AG08396 (cell line): ENCODE measurements at regions not wholly inside any gene's neighbourhood (a gene's known extent, or its start where the extent isn't known, plus 50 kb on each side); places are given as distances from the start of the nearest gene placed in this dataset.
"Not testable (repeated sequence)": the region's sequence is repeated elsewhere in the genome, so short reads cannot be mapped to it uniquely, and the experiment has no call there.

Source experiments
- DNase-seq: peaks from one replicate; pipeline ENCODE4 v3.0.0; 2012; ENCODE audit warnings: low spot score, mixed read lengths

DNA sequence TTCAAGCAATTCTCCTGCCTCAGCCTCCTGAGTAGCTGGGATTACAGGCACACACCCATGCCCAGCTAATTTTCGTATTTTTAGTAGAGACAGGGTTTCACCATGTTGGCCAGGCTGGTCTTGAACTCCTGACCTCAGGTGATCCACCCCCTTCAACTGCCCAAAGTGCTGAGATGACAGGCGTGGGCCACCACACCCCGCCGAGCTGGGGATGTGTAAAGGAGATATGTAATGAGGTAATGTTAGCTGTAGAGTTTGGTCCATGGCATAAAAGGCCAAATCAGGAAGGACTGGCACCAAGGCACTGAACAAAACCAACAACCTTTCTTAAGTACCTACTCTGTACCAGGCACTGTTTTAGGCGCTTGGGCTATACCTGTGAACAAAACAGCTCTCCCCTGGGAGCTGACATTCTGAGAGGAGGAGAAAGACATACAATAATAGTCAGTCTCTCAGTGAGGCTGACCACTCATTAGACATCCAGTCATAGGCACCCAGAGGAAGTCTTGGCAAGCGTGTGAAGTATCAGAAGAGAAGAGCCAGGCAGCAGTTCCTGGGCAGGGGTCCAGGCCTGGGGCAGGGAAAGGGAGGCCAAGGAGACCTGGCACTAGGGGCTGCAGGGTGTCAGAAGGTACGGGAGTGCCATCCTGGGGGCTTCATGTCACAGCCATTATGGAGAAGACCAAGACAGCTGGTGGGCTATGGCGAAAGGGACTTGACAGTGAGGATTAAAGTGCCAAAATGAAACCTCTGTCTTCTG lies 164.8 kb upstream of the DTNBP1 start:
- DNase-seq = no peak

DNA sequence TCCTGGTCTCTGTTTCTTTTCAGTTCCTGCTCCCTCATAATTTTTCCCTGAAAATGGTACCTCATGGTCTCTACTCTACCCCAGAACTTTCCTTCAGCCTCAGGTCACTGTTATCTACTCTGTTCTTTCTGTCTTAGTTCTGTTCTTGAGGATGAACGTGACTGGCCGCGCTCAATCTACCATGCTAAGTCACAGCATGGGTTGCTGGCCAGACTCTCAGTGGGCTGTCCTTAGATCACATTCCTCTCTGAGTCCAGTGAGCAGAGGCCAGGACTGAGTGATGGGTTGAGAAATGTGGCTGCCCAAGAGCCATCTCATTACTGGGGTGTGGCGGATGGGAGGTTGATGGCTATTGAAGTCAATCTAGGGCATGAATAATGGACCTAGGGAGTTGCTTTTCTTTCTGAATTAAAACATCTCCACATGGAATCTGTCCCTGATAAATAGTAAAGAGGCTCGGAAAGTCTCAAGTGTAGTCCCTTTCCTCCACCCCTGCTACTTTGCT lies 164.0 kb upstream of the DTNBP1 start:
- DNase-seq = no peak

DNA sequence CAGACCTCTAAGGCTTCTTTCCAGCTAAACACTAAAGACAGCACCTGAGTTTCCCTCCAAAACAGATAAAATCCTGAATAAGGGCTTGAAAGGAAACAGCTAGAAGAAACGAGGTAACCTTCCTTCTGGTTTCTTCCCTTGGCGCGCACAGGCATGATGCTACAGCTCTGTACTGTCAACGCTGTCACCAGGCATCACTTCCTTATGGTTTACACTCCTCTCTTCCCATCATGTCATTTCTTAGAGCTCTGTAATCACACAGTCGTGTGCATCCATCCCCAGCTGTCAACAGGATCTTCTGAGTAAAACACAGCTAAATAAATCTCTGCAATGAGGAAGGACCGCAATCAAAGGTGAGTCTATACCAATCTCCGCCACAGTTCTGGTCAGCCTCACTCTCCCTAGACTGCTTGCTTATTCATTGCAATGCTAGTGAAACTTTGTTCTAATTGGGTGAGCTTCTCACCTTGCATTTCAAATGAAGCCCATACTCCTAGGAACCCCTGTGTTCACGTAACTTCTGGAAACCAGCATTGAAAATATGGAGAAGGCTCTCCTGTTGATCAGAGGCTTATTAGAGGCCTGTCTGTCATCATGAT lies 162.6 kb upstream of the DTNBP1 start:
- no peak for DNase-seq

DNA sequence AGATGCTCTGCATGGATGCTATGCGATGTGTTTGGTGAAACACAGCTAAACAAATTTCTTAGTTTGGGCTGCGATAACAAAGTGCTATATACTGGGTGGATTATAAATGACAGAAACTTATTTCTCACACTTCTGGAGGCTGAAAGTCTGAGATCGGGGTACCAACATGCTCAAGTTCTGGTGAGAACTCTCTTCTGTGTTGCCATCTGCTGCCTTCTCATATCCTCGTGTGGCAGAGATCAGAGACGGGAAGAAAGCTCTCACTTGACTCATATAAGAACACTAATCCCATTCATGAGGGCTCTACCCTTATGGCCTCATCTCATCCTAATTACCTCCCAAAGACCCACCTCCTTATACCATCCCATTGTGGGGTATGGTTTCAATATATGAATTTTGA lies 162.0 kb upstream of the DTNBP1 start:
- DNase-seq = no peak

DNA sequence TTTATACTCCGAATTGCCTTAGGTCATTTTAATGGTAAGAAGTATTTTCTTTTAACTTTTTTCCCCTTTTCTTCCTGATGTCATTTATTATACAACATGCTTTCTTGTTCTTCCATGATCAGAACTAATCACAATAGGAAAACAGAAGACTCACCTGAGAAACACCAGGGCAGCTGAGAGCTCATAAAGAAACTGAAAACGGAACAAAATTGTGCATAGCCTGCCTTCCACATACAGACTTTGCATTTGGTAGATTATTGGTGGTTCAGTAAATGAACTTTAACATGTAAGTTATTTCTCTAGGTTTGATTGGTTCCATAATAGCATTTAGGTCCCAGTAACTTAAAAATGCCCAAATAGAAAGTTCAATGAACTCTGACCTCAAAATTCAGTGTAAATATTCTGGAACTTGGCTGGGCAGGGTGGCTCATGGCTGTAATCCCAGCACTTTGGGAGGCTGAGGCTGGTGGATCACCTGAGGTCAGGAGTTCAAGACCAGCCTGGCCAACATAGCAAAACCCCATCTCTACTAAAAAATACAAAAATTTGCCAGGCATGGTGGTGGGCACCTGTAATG lies 161.1 kb upstream of the DTNBP1 start:
- no peak for DNase-seq

DNA sequence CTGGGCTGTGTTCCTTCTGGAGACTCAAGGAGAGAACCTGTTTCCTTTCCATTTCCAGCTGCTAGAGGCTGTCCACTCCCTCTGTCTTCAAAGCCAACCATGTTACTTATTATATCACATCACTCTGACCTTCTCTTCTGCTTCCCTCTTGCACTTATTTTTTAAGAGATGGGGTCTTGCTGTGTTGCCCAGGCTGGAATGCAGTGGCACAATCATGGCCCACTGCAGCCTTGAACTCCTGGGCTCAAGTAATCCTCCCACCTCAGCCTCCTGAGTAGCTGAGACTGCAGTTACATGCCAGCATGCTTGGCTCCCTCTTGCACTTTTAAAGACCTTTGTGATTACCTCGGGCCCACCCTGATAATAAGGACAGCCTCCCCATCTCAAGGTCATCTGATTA lies 160.0 kb upstream of the DTNBP1 start:
- no peak for DNase-seq

DNA sequence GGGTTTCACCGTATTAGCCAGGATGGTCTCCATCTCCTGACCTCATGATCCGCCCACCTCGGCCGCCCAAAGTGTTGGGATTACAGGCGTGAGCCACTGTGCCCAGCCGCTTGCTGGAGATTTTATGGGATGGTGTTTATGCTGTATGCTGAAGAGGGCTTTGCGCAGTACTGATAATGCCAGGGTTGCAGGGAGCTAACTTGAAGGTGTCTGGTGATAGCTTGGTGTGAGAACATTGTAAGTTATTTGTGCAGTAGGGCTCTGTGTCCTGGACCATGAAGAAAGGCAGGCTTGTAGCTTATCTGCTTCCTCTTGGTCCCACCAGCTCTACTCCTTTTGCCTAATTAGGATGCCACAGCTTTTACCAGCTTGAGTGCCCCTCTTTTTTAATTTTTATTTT lies 157.0 kb upstream of the DTNBP1 start:
- DNase-seq = no peak

DNA sequence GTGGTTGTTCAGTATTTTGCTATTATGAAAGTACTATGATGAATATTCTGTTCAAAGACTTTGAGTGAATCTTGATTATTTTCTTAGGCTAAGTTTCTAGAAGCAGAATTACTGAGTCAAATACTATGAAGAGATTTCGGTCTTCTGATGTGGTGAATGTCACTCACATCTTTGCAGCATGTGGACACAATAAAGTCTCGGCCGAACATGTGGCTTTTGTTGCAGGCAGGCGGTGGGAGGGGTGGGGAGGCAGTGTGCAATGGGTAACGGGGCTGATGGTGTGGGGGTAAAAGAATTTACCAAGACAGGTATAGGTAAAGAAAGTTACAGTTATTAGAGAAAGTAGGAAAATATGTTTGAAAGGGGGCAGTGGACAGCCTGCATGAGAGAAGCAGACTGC lies 156.4 kb upstream of the DTNBP1 start:
- DNase-seq = no peak

DNA sequence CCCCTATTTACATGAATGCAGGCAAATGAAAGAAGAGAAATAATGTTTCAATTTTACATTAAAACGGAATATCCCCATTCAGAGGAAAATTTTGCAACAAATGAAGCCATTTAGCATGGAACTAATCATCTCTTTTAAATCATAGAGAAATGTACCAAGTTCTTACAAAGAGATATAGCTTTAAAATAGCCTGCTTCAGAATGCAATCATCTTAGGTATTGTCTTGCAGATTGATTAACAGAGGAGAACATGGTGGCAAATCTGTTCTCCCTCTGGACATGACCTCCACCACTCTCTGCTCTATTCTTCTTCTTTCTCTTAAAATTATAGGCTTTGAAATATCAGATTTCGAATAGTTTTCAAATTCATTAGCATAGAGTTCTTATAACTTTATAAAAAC lies 155.7 kb upstream of the DTNBP1 start:
- no peak for DNase-seq

DNA sequence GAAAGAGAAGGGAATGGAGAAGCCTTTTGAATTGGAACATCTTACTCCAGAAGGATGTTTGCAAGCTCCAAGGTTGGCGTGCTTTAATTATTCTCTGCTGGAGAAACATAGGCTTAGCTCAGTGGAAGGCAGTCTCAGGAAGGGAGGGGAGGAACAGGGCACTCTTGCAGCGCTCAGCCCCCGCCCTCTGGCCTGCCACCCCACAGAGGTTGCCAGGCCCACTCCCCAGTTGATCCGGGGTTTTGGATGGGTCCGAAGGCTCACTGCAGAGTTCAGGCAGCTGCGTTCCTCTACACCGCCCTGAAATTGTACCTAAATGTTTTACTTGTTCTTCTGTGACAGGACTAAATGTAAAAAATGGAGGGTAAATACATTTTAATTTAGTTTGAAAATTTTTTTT lies 155.2 kb upstream of the DTNBP1 start:
- no peak for DNase-seq

DNA sequence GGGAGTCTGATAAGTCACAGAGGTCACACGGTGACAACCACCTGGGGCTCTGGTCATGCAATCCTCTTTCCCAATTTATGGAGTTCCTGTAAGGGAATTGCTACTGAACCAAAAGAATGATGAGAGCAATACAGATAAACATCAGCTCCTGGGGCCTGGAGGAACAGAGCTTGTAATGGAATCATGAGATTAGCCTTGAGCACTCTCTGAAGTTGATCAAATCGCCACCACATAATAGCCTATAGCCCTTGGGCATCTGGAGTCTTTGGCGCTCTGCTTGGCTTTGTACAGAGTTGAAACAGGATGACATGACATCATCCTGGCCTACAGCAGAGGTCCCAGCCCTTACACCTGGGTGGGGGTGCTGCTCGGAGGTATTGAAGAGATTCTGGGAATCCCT lies 154.3 kb upstream of the DTNBP1 start:
- DNase-seq = no peak

DNA sequence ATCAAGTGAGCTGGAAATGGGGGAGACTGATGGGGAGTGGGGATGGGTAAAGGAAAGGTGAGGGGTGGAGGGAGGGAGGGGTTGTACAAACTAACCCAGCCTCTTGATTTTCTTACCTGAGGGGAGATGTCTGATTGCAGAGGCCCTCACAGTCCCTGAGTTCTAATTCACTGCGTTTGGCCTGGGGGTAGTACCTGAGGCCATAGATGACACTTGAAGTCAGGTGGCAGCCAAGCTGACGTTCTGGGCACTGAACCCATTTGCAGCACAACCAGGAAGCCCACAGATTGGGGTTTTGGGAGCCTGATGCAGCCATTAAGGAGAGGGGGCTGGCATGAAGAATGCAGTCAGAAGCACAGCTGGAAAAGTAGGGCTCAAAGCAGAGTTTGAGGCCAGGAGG lies 153.8 kb upstream of the DTNBP1 start:
- no peak for DNase-seq

DNA sequence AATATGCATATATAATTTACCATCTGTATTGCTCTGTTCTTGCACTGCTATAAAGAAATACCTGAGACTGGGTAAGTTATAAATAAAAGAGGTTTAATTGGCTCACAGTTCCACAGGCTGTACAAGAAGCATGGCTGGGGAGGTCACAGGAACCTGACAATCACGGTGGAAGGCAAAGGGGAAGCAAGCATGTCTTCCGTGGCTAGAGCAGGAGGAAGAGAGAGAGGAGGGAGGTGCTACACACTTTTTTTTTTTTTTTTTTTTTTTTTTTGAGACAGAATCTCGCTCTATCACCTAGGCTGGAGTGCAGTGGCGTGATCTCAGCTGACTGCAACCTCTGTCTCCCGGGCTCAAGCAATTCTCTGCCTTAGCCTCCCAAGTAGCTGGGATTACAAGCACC lies 150.9 kb upstream of the DTNBP1 start:
- not testable (repeated sequence) for DNase-seq

DNA sequence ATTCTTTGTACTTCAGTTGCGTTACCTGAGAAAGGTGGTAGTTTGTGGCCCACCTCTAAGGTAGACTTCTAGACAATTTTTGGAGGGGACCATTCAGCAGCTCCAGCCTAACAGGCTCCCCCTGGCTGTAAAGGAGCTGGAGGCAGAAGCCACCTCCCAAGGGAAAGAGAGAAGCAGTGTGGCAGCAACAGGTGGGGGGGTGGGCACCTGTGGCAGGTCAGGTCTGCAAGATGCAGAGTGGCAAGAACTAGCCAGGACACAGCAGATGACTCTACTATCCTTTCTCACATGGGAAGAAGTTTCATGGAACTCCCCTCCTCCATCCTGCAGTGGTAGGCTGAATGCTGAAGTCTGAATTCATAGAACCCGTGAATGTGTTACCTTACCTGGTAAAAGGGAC lies 148.3 kb upstream of the DTNBP1 start:
- DNase-seq = no peak

DNA sequence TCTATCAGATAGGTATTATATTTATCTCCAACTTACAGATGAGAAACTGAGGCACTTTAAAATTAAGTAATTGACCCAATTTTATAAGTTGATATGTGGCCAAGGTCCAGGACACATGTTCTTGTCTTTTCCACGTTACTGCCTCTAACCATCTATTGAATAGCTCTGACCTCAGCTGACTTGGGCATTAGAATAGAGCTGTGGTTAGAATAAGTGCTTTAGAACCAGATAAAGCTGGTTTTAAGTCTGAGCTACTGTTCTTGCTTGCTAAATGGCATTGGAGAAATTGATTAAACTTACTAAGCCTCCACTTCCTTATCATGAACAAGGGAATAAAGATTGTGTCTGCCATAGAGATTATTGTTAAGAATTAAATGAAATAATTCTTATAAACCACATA lies 147.8 kb upstream of the DTNBP1 start:
- DNase-seq = no peak

DNA sequence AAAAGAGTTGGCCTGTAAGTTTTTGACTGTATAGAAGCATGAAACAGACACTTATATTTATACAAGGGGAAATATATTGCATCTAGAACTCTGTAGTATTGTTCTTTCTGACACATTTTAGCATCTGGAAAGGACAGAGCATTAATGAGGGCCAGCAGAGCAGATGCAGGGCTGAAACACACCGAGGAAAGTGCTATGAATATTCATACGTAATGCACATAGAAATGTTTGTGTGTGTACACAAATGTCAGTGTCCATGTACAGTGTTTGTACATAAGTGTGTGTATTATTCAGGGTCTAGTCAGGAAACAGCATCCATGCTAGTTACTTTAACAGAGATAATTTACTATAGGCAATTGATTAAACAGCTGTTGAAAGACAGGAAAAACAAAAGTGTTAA lies 146.5 kb upstream of the DTNBP1 start:
- DNase-seq = no peak

DNA sequence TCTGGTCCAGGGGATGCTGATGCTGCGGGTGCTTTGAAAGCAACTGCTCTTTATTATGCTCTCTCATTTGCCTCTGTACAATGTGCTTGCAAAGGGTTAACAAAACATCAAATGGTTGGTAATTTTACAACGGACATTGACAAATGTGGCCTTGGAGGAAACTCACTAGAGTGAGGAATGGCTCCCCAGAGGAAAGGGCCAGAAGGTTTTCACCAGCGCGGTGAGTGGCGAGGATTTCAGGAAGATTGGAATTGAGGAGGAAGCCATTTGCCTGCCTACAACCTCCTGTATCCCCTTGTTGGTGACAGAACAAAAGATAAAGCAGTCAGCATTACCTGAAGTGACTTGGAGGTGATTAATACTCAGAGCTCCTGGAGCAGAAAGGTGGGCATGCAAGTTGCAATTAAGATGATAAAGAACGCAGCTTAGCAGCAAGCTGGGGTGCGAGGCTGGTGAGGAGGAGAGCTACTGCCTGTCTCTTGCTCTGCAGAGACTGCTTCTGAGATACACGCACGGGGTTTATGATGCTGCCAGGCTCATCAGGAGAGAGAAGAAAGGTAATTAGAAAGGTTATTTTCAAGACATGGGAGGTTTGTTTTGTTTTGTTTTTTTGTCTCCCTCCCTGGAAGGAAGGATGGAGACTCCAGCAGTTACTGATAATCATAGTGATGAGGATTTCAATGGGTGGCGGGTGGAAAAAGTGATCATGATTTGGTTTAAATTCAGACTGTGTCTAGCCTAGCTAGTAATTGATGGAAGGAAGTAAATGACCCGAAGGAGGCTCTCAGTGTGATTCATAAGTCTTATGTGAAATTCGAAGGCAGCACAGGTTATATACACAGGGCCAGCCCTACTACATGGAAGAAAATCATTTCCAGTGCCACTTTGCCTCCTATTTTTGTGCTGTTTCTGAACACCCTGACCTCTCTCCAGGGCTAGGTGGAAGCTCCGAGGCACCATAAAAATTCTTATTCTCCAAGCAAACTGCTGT lies 141.6 kb upstream of the DTNBP1 start:
- DNase-seq = no peak

DNA sequence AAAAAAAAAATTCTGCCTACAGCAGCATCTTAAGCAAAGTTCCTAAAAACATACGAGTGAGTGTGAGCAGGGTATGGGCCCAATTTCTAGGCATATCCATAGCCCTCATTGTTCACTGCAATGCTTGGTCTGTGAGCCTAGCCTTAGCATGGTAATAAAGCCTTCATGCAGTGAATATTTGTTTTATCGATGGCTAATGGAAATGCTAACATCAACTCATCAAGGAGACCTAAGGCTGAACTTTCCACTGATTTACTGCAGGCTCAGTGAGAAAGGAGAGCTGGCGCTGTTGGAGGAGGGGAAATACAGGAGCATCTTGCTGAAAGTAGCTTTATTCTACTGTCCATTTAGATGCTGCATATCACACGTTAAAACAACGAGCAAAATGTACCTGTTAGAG lies 139.6 kb upstream of the DTNBP1 start:
- no peak for DNase-seq

DNA sequence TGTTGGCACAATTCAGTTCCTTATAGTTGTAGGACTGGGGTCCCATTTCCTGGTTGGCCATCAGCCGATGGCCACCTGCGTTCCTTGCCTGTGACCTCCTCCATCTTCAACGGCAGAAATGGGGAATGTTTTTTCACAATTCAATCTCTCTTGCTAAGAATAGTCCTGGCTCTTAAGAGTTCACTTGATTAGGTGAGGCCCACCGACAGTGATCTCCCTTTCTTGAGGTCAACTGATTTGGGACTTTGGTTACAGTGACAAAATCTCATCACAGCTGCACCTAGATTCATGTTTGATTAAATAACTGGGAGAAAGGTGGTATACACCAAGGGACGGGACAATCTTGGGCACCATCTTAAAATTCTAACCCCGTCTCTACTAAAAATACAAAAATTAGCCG lies 139.1 kb upstream of the DTNBP1 start:
- DNase-seq = no peak

DNA sequence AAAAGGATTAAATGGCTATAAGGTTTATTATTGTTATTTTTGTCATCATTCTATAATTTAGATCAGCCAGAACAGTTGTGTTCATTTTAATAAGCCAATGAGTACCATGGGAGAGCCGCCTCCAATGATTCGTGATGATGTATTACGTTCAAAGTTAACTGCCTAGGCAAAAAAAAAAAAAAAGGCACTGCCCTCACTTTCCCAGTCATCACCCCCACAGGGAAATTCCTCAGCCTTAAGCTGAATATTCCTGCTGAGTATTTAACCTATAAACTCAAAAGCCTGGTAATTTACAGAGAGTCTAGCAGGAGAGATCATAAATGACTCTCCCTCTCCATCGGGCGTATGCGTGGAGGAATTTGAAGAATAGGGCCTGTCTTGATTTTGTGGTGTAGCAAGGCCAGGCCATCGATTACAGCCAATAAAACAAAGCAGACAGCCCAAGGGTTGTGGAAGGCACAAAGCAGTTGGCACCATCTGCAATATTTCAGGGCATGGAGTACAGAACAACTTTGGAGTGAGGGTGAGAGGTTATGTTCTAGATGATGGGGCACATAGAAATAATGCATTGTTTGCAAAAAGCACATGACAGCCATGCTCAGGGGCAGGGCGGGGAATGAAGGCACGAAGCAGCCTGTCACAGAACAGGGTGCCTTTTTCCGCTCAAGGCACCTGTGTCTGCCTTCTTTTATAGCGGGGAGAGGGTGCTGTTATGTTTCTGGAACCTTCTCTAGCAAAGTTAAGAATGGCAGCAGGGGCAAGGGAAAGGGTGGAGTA lies 138.2 kb upstream of the DTNBP1 start:
- DNase-seq = no peak

DNA sequence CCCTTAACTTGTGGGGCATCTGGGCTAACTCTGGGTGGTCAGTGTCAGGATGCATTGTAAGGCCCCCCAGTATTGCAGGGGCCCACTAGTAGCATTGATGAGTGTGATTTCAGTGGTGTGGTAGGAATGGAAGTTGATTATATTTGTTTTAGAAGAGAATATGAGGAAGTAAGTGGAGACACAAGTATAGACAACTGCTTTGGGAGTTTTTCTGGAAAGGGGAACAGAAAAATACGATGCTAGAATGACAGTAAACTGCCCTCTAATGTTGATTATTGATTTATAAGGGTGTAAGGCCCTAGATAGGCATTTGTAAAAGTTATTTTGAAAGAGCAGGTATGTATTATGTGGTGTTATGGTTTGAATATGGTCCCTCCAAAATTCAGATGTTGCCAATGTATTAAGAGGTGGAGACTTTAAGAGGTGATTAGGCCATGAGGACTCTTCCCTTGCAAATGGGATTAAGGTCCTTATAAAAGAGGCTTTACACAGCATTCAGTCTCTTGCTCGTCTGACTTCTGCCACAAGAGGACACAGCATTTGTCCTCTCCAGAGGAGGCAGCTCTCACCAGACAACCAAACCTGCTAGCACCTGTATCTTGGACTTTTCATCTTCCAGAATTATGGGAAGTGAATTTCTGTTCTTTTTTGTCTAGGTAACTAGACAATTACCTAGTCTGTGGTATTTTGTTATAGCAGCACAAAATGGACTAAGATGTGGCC lies 135.9 kb upstream of the DTNBP1 start:
- DNase-seq = no peak
